Panc1 (cell line): ENCODE measurements at regions not wholly inside any gene's neighbourhood (a gene's known extent, or its start where the extent isn't known, plus 50 kb on each side); places are given as distances from the start of the nearest gene placed in this dataset.

ENCODE experiments used
- ATAC-seq: fragments of 200-7000 bp; cut with Tn5 transposase; 2 replicates; pipeline ENCODE4 v1.9.1; 2020; ENCODE audit warnings: mild to moderate bottlenecking, moderate library complexity
- BruUV-seq: library from RNA; stranded (reverse); fragments of 400-500 nt; replicated peaks from 2 replicates; lab custom pipeline; 2021; lab: Mats Ljungman, UMichigan
- CTCF ChIA-PET: fragments of 300-600 bp; sonication (Branson Sonifier 250); formaldehyde crosslinking; loops from one replicate; lab custom pipeline; 2022; ENCODE audit warnings: antibody characterized with exemption; lab: Charles Lee
- POLR2A ChIA-PET: fragments of 300-600 bp; sonication (Branson Sonifier 250); formaldehyde crosslinking; loops from one replicate; lab custom pipeline; 2022; ENCODE audit warnings: antibody characterized with exemption; lab: Charles Lee
- DNase-seq: peaks from one replicate; pipeline ENCODE4 v3.0.0-alpha.2; 2010; ENCODE audit warnings: low read depth, low spot score
- H3K27ac ChIP-seq: 2 replicates; pipeline ENCODE4 v1.5.1; 2011; ENCODE audit warnings: mild to moderate bottlenecking, low read length, inconsistent platforms
- H3K27me3 ChIP-seq: fragments of 200-500 bp; sonication (Bioruptor generic); 2 replicates; pipeline ENCODE4 v1.6.0; 2014; ENCODE audit warnings: low read length, inconsistent platforms; ENCODE audit not compliant: control insufficient read depth, insufficient read depth
- H3K36me3 ChIP-seq: fragments of 200-500 bp; sonication (Bioruptor generic); 2 replicates; pipeline ENCODE4 v1.5.1; 2014; ENCODE audit warnings: inconsistent platforms, mild to moderate bottlenecking, low read length, moderate library complexity; ENCODE audit not compliant: control insufficient read depth, insufficient read depth
- H3K4me1 ChIP-seq: 2 replicates; pipeline ENCODE4 v1.5.1; 2011; ENCODE audit warnings: inconsistent platforms, mild to moderate bottlenecking, low read length, moderate library complexity; ENCODE audit not compliant: control insufficient read depth, insufficient read depth
- H3K4me3 ChIP-seq, 2 experiments: 2 replicates each; pipeline ENCODE4 v1.5.1; 2011 to 2012; ENCODE audit warnings: low read depth in 2 of 2, low read length in 2 of 2, mild to moderate bottlenecking in 2 of 2, inconsistent platforms in 1 of 2, moderate library complexity in 1 of 2
- H3K9me3 ChIP-seq: fragments of 200-500 bp; sonication (Bioruptor generic); 2 replicates; pipeline ENCODE4 v1.5.1; 2014; ENCODE audit warnings: low read depth, mild to moderate bottlenecking, inconsistent platforms, low read length, moderate library complexity; ENCODE audit not compliant: control insufficient read depth, insufficient read depth
- CTCF ChIP-seq: fragments of 450-650 bp; IDR thresholded peaks from 2 replicates; pipeline ENCODE4 v1.5.1; 2017; ENCODE audit warnings: mild to moderate bottlenecking
- POLR2AphosphoS5 ChIP-seq: IDR thresholded peaks from 2 replicates; pipeline ENCODE4 v1.6.1; 2012; ENCODE audit warnings: mild to moderate bottlenecking, low read depth, low read length, moderate library complexity
- REST ChIP-seq, 2 experiments: IDR thresholded peaks; 2 replicates each; pipeline ENCODE4 v1.6.1; 2011 to 2012; ENCODE audit warnings: low read depth in 2 of 2, control low read depth in 1 of 2, low read length in 1 of 2, mild to moderate bottlenecking in 1 of 2, moderate library complexity in 1 of 2; ENCODE audit not compliant: insufficient read depth in 1 of 2
- SIN3A ChIP-seq: IDR thresholded peaks from 2 replicates; pipeline ENCODE4 v1.6.1; 2012; ENCODE audit warnings: low read depth, mild to moderate bottlenecking, low read length, moderate library complexity, borderline replicate concordance; ENCODE audit not compliant: insufficient read depth
- TCF7L2 ChIP-seq: IDR thresholded peaks from 2 replicates; pipeline ENCODE4 v1.6.1; 2011; ENCODE audit warnings: mild to moderate bottlenecking, low read depth, low read length, inconsistent platforms
- in situ Hi-C: cut with HindIII; loops from 2 replicates; pipeline ENCODE4 v1.10.0; 2016; ENCODE audit warnings: low sequenced_read_pairs, low pct_unique_long_range_greater_than_20kb
- intact Hi-C: fragments of 100-400 bp; cut with micrococcal nuclease; formaldehyde crosslinking; loops from one replicate; pipeline ENCODE4 v1.10.0; 2022; ENCODE audit not compliant: unreplicated experiment

GRCh38 chr6:12507636-12508035 lies 208.9 kb upstream of the PHACTR1 start:
- intact Hi-C loops: no loop called here
- BruUV-seq: no TSS peak
- no peaks in the 10 kb centered on the region for H3K36me3 ChIP-seq
- TF ChIP-seq CTCF: no peak
- no peak for TF ChIP-seq POLR2AphosphoS5
- no peak for TF ChIP-seq REST (IDR thresholded peaks at IDR 0.05; ENCODE audit: insufficient read depth in 1 of 2, low read depth in 2 of 2, low read length in 1 of 2)
- TF ChIP-seq SIN3A: no peak
- TF ChIP-seq TCF7L2: no peak
- ChIA-PET POLR2A (no interaction called here), CTCF (no interaction called here)
- no peaks in the 10 kb centered on the region for H3K27me3 ChIP-seq
- in situ Hi-C loops: no loop called here
- no peak overlapping the region for H3K27ac ChIP-seq
- H3K4me3 ChIP-seq: no peak overlapping the region
- DNase-seq (no peak), ATAC-seq (no peak)
- no peaks in the 10 kb centered on the region for H3K9me3 ChIP-seq
- no peaks in the 10 kb centered on the region for H3K4me1 ChIP-seq

GRCh38 chr6:12508553-12508952 lies 208.0 kb upstream of the PHACTR1 start:
- DNase-seq (no peak), ATAC-seq (no peak)
- Histone ChIP-seq H3K27ac (no peak overlapping the region), H3K27me3 (no peaks in the 10 kb centered on the region), H3K4me3 (no peak overlapping the region), H3K9me3 (no peaks in the 10 kb centered on the region), H3K4me1 (no peaks in the 10 kb centered on the region), H3K36me3 (no peaks in the 10 kb centered on the region)
- intact Hi-C loops: no loop called here
- CTCF ChIA-PET: no interaction called here
- POLR2A ChIA-PET: no interaction called here
- in situ Hi-C loops: no loop called here
- BruUV-seq: no TSS peak
- no peak for TF ChIP-seq POLR2AphosphoS5
- TF ChIP-seq TCF7L2: no peak
- TF ChIP-seq CTCF: no peak
- no peak for TF ChIP-seq SIN3A
- no peak for TF ChIP-seq REST (IDR thresholded peaks at IDR 0.05; ENCODE audit: insufficient read depth in 1 of 2, low read depth in 2 of 2, low read length in 1 of 2)
